IMR-90 (cell line): ENCODE measurements at regions not wholly inside any gene's neighbourhood (a gene's known extent, or its start where the extent isn't known, plus 50 kb on each side); places are given as distances from the start of the nearest gene placed in this dataset.

Source experiments
- ATAC-seq: fragments of 200-7000 bp; cut with Tn5 transposase; 2 replicates; pipeline ENCODE4 v1.9.1; 2020; ENCODE audit warnings: low read depth, mild to moderate bottlenecking, moderate library complexity
- BruUV-seq: library from RNA; stranded (reverse); fragments of 400-500 nt; replicated peaks from 2 replicates; lab custom pipeline; 2021; lab: Mats Ljungman, UMichigan
- CTCF ChIA-PET: fragments of 300-600 bp; formaldehyde crosslinking; extraction: SDS; loops from one replicate; lab custom pipeline; 2021; ENCODE audit warnings: antibody characterized with exemption; lab: Yijun Ruan, JAX
- POLR2A ChIA-PET: fragments of 300-600 bp; sonication (Branson Sonifier 250); formaldehyde crosslinking; loops from one replicate; lab custom pipeline; 2022; ENCODE audit warnings: antibody characterized with exemption; ENCODE audit not compliant: unreplicated experiment; lab: Charles Lee
- DNase-seq: peaks from one replicate; pipeline ENCODE4 v3.0.0; 2013
- H2AFZ ChIP-seq: replicated peaks from 2 replicates; pipeline ENCODE3; 2013; ENCODE audit warnings: low read length, mild to moderate bottlenecking; ENCODE audit not compliant: poor library complexity
- H2AK5ac ChIP-seq: 2 replicates; pipeline ENCODE4 v1.6.1; 2013; ENCODE audit warnings: low read depth, low read length, inconsistent platforms
- H2AK9ac ChIP-seq: replicated peaks from 2 replicates; pipeline ENCODE3; 2013; ENCODE audit warnings: mild to moderate bottlenecking, low read depth, low read length, moderate library complexity; ENCODE audit not compliant: poor library complexity
- H2BK120ac ChIP-seq: 2 replicates; pipeline ENCODE4 v1.6.1; 2013; ENCODE audit warnings: low read depth, low read length, inconsistent platforms
- H2BK15ac ChIP-seq: 3 replicates; pipeline ENCODE4 v1.6.1; 2013; ENCODE audit warnings: low read depth, low read length, inconsistent platforms
- H2BK20ac ChIP-seq: 2 replicates; pipeline ENCODE4 v1.6.1; 2013; ENCODE audit warnings: low read depth, mild to moderate bottlenecking, inconsistent platforms, low read length, moderate library complexity
- H2BK5ac ChIP-seq: 2 replicates; pipeline ENCODE4 v1.6.1; 2013; ENCODE audit warnings: mild to moderate bottlenecking, low read depth, low read length, inconsistent platforms; ENCODE audit not compliant: poor library complexity, severe bottlenecking
- H3K14ac ChIP-seq: replicated peaks from 2 replicates; pipeline ENCODE4 v1.6.1; 2013; ENCODE audit warnings: low read depth, low read length, inconsistent platforms
- H3K18ac ChIP-seq: 2 replicates; pipeline ENCODE4 v1.6.1; 2013; ENCODE audit warnings: low read depth, low read length, control low read depth
- H3K23ac ChIP-seq: 2 replicates; pipeline ENCODE4 v1.6.1; 2013; ENCODE audit warnings: low read depth, low read length, inconsistent platforms
- H3K27ac ChIP-seq: 2 replicates; pipeline ENCODE4 v1.5.1; 2013; ENCODE audit warnings: mild to moderate bottlenecking, control low read depth, low read length; ENCODE audit not compliant: insufficient read depth
- H3K27me3 ChIP-seq: 2 replicates; pipeline ENCODE4 v1.6.1; 2013; ENCODE audit warnings: low read length; ENCODE audit not compliant: control insufficient read depth, insufficient read depth
- H3K36me3 ChIP-seq: 2 replicates; pipeline ENCODE4 v1.6.1; 2013; ENCODE audit warnings: low read length, mixed read lengths; ENCODE audit not compliant: control insufficient read depth, insufficient read depth
- H3K4ac ChIP-seq: 2 replicates; pipeline ENCODE4 v1.6.1; 2013; ENCODE audit warnings: low read depth, low read length, inconsistent platforms
- H3K4me1 ChIP-seq: 2 replicates; pipeline ENCODE4 v1.6.1; 2013; ENCODE audit warnings: low read length, mixed read lengths; ENCODE audit not compliant: control insufficient read depth, insufficient read depth
- H3K4me2 ChIP-seq: 2 replicates; pipeline ENCODE4 v1.6.1; 2013; ENCODE audit warnings: low read depth, mild to moderate bottlenecking, control low read depth, low read length, moderate library complexity
- H3K4me3 ChIP-seq: 2 replicates; pipeline ENCODE4 v1.5.1; 2013; ENCODE audit warnings: low read depth, mild to moderate bottlenecking, control low read depth, low read length, moderate library complexity; ENCODE audit not compliant: insufficient read depth
- H3K56ac ChIP-seq: 2 replicates; pipeline ENCODE4 v1.6.1; 2013; ENCODE audit warnings: low read length, inconsistent platforms; ENCODE audit not compliant: insufficient read depth; ENCODE audit errors: extremely low read depth
- H3K79me1 ChIP-seq, 2 experiments: 2 replicates each; pipeline ENCODE4 v1.6.1; 2013; ENCODE audit warnings: low read length in 2 of 2, inconsistent platforms in 1 of 2, low read depth in 1 of 2
- H3K9ac ChIP-seq: 2 replicates; pipeline ENCODE4 v1.6.1; 2013; ENCODE audit warnings: low read depth, low read length, control low read depth
- H3K9me1 ChIP-seq: 2 replicates; pipeline ENCODE4 v1.6.1; 2013; ENCODE audit warnings: low read length, inconsistent platforms; ENCODE audit not compliant: insufficient read depth
- H3K9me3 ChIP-seq: 2 replicates; pipeline ENCODE4 v1.6.1; 2013; ENCODE audit warnings: low read length; ENCODE audit not compliant: control insufficient read depth, insufficient read depth
- H4K20me1 ChIP-seq: 2 replicates; pipeline ENCODE4 v1.6.1; 2013; ENCODE audit warnings: low read length, inconsistent platforms; ENCODE audit not compliant: insufficient read depth
- H4K5ac ChIP-seq: 2 replicates; pipeline ENCODE4 v1.6.1; 2013; ENCODE audit warnings: mild to moderate bottlenecking, low read depth, low read length, control low read depth
- H4K8ac ChIP-seq, 2 experiments: 2 replicates each; pipeline ENCODE4 v1.6.1; 2013; ENCODE audit warnings: low read depth in 2 of 2, low read length in 2 of 2, control low read depth in 1 of 2, inconsistent platforms in 1 of 2
- H4K91ac ChIP-seq: 2 replicates; pipeline ENCODE4 v1.6.1; 2013; ENCODE audit warnings: low read depth, low read length, inconsistent platforms; ENCODE audit not compliant: insufficient read depth
- CHD1 ChIP-seq: IDR thresholded peaks from 2 replicates; pipeline ENCODE4 v1.6.1; 2012; ENCODE audit warnings: low read depth, low read length, improper control_type of control experiment
- WGBS, 2 experiments: methylation state at CpG; one replicate each; pipeline versions ENCODE4 v1.1.5 to v1.1.7; 2013; ENCODE audit warnings: missing lambda C conversion rate in 2 of 2; ENCODE audit not compliant: insufficient read length in 1 of 2; ENCODE audit errors: extremely low coverage in 2 of 2; 5-methylcytosine and 5-hydroxymethylcytosine counted together
- dilution Hi-C: fragments of 300-500 bp; cut with HindIII; formaldehyde crosslinking; loops from one replicate; pipeline ENCODE4 v1.14.3; 2018; ENCODE audit warnings: low sequenced_read_pairs; ENCODE audit not compliant: unreplicated experiment
- in situ Hi-C: fragments of 300-500 bp; cut with MboI; formaldehyde crosslinking; loops from 3 replicates; pipeline ENCODE4 v1.14.3; 2019; ENCODE audit warnings: low sequenced_read_pairs, inconsistent platforms, mixed read lengths
- intact Hi-C: fragments of 100-400 bp; cut with micrococcal nuclease; formaldehyde crosslinking; loops from 2 replicates; pipeline ENCODE4 v1.10.0; 2022
- TF ChIP-seq, protein P1 (sequence below): fragments of 150-350 bp; IDR thresholded peaks from 2 replicates; pipeline ENCODE4 v1.6.1; 2017; ENCODE audit warnings: mild to moderate bottlenecking, antibody characterized with exemption, low read length, low read depth

DNA sequence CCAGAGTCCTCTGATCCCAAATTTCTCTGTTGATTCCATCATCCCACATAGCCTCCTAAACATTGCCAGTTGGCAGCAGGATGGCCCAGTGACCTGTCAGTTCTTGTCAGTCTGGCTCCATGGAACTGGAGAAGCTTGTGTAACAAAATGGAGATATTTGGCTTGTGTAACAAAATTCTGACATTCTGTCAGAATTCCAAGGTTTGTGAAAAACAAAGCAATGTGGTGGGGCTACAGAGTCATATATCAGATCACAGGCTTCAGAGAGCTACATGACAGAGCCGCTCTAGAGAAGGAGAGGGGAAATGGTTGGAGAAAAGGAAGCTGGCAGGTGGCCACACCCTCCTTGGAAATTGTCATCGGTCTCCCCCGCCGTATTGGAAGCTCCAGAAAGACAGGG is 75.4 kb upstream of the MAN2A1 start:
- dilution Hi-C loops (no loop called here), in situ Hi-C loops (no loop called here), intact Hi-C loops (no loop called here)
- Histone ChIP-seq H2BK120ac (no peak overlapping the region), H4K5ac (no peak overlapping the region), H2BK5ac (no peak overlapping the region), H3K9ac (no peak overlapping the region), H3K9me1 (no peaks in the 10 kb centered on the region), H3K36me3 (no peaks in the 10 kb centered on the region), H3K4ac (no peak overlapping the region), H3K14ac (no peak overlapping the region), H3K27me3 (no peaks in the 10 kb centered on the region), H3K27ac (no peak overlapping the region), H2AK9ac (no peak overlapping the region), H2AK5ac (no peak overlapping the region), H4K8ac (no peak overlapping the region), H3K23ac (no peak overlapping the region), H3K18ac (no peak overlapping the region), H4K20me1 (no peaks in the 10 kb centered on the region), H3K9me3 (no peaks in the 10 kb centered on the region), H2AFZ (no peak overlapping the region), H4K91ac (no peak overlapping the region), H2BK20ac (no peak overlapping the region), H3K4me2 (no peak overlapping the region), H3K56ac (no peak overlapping the region), H3K79me1 (no peaks in the 10 kb centered on the region), H3K4me1 (no peaks in the 10 kb centered on the region), H3K4me3 (no peak overlapping the region), H2BK15ac (no peak overlapping the region)
- ChIA-PET POLR2A (no interaction called here), CTCF (no interaction called here)
- BruUV-seq = no TSS peak
- ATAC-seq (no peak), DNase-seq (no peak)
- TF ChIP-seq CHD1 = no peak
- TF ChIP-seq, protein P1, sequence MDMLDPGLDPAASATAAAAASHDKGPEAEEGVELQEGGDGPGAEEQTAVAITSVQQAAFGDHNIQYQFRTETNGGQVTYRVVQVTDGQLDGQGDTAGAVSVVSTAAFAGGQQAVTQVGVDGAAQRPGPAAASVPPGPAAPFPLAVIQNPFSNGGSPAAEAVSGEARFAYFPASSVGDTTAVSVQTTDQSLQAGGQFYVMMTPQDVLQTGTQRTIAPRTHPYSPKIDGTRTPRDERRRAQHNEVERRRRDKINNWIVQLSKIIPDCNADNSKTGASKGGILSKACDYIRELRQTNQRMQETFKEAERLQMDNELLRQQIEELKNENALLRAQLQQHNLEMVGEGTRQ = no peak
- no CpG with 5 or more reads among the region's 4 CpGs for WGBS, 2 experiments
